Central memory CD8-positive, alpha-beta T cell (primary cell): ENCODE measurements at regions not wholly inside any gene's neighbourhood (a gene's known extent, or its start where the extent isn't known, plus 50 kb on each side); places are given as distances from the start of the nearest gene placed in this dataset.

ENCODE experiments used
- ATAC-seq: fragments of 150-1000 bp; cut with Tn5 transposase; replicated peaks from 2 replicates; pipeline ENCODE4 v1.10.0; 2022; ENCODE audit warnings: mild to moderate bottlenecking, moderate FRiP score, moderate number of reproducible peaks; ENCODE audit not compliant: poor library complexity, severe bottlenecking; ENCODE audit errors: extremely low read depth
- DNase-seq, 2 donors: peaks; one replicate each; pipeline ENCODE4 v3.0.0; 2021; ENCODE audit warnings: low spot score in 2 of 2
- H3K27ac Mint-ChIP-seq: one replicate; pipeline ENCODE4 v1.8.0; 2022; ENCODE audit warnings: low read depth, mild to moderate bottlenecking, moderate library complexity, mixed read lengths
- H3K27me3 Mint-ChIP-seq: one replicate; pipeline ENCODE4 v1.8.0; 2022; ENCODE audit warnings: mixed read lengths
- H3K36me3 Mint-ChIP-seq: one replicate; pipeline ENCODE4 v1.8.0; 2022; ENCODE audit warnings: mild to moderate bottlenecking, moderate library complexity, mixed read lengths; ENCODE audit not compliant: insufficient read depth
- H3K4me1 Mint-ChIP-seq: one replicate; pipeline ENCODE4 v1.8.0; 2022; ENCODE audit warnings: mixed read lengths
- H3K4me3 Mint-ChIP-seq: one replicate; pipeline ENCODE4 v1.8.0; 2022; ENCODE audit warnings: mild to moderate bottlenecking, moderate library complexity, mixed read lengths
- H3K9me3 Mint-ChIP-seq: one replicate; pipeline ENCODE4 v1.8.0; 2022; ENCODE audit warnings: mixed read lengths

GRCh38 chr9:95751520-95751790 lies 124.0 kb upstream of the ERCC6L2 start:
- Mint-ChIP-seq H3K27me3 (peaks cover 20% of the 10 kb centered on the region), H3K36me3 (no peaks in the 10 kb centered on the region)
- no peak for ATAC-seq

DNA sequence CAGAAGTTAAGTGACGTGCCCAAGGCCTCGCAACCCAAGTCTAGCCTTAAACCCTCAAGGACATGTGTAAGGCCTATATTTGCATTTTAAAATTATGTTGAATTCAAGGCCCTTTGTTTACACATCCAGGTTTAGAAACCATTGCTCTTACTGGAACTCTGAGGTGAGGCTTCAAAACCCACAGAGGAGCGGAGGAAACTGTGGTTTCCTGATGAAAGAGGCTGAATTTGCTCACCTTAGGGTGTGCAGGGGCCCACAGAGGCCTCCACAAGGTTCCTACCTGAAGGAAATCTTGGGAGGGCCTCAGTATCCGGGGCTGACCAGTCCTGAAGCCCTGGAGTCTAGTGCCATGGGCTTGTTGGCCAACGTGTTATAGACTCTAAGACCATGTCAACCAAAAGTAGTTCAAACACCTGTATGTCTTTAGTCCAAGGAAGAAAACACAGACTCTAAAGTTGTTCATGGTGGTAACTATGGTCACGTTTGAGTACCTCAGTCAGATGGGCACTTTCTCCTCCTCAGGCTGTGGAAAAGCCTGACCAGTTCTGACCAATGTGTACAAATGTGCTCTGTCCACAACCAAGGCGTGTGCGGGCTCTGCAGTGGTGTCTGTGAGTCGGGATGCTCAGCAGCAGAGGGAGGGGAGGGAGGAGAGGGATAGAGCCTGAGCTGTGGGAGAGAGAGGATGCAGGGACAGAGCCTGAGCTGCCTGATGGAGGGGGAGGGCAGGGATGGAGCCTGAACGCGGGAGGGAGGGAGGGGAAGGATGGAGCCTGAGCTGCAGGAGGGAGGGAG lies 124.6 kb upstream of the ERCC6L2 start:
- Mint-ChIP-seq H3K4me1 (no peaks in the 10 kb centered on the region), H3K27ac (no peak overlapping the region), H3K4me3 (no peak overlapping the region), H3K27me3 (peaks cover 20% of the 10 kb centered on the region), H3K9me3 (no peaks in the 10 kb centered on the region), H3K36me3 (no peaks in the 10 kb centered on the region)
- ATAC-seq (no peak), DNase-seq (no peak)

More at GRCh38 chr9:95751520-95751790, 124.0 kb upstream of the ERCC6L2 start:
- DNase-seq = no peak
- H3K4me3 Mint-ChIP-seq = no peak overlapping the region
- H3K27ac Mint-ChIP-seq = no peak overlapping the region
- no peaks in the 10 kb centered on the region for H3K4me1 Mint-ChIP-seq
- no peaks in the 10 kb centered on the region for H3K9me3 Mint-ChIP-seq

GRCh38 chr9:95749493-95749892 lies 126.0 kb upstream of the ERCC6L2 start:
- ATAC-seq = no peak
- no peaks in the 10 kb centered on the region for H3K9me3 Mint-ChIP-seq
- no peaks in the 10 kb centered on the region for H3K4me1 Mint-ChIP-seq
- no peaks in the 10 kb centered on the region for H3K36me3 Mint-ChIP-seq
- no peak overlapping the region for H3K27ac Mint-ChIP-seq
- no peak for DNase-seq
- no peak overlapping the region for H3K4me3 Mint-ChIP-seq
- H3K27me3 Mint-ChIP-seq = peaks cover 20% of the 10 kb centered on the region

DNA sequence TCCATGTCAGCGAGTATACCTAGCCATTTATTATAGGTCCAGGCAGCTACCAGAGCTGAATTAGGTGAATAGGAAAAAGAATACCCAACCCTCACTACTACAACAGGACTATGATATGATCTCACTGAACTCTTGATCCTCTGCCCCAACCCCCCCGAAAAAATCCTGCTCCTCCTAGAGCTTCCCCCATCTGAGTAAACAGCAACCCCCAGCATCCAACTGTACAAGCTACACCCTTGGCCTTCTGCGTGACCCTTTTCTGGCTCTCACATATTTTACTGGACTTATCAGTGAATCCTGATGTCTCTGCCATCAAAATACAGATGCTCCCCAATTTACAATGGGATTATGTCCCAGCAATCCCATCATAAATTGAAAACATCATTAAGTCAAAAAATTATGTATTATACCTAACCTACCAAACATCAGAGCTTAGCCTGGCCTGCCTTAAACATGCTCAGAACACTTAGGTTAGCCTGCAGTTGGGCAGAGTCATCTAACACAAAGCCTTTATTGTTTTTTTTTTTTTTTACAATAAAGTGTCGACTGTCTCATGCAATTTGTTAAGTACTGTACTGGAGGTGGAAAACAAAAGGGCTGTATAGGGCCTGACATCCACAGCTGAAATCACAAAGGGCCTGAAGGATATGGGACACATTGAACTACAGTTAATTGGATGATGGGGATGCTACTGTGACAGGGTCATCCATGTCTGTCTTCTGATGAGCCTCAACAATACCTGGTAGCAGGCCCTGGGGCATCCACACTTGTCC lies 128.9 kb upstream of the ERCC6L2 start:
- H3K9me3 Mint-ChIP-seq = no peaks in the 10 kb centered on the region
- no peaks in the 10 kb centered on the region for H3K36me3 Mint-ChIP-seq
- DNase-seq (no peak), ATAC-seq (no peak)
- H3K27ac Mint-ChIP-seq = no peak overlapping the region
- no peak overlapping the region for H3K4me3 Mint-ChIP-seq
- peaks cover 20% of the 10 kb centered on the region for H3K27me3 Mint-ChIP-seq
- H3K4me1 Mint-ChIP-seq = no peaks in the 10 kb centered on the region

DNA sequence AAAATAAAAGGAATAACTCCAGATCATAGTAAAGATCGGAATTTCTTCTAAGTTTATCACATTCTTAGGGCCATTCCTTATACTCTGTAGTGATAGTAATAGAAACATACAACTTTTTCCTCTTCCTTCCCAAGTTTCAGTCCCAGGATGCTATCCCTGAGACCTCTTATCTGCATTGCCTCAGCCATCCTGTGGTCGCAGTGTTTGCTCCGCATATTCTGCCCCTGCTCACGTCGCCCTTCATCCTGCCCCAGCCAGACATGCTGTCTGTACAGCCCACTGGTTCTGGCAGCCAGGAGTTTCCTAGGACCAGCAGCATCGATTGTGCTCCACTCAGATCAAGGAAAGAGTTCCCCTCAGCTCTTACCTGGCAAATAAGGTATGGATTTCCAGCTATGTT lies 132.7 kb upstream of the ERCC6L2 start:
- DNase-seq (no peak), ATAC-seq (no peak)

GRCh38 chr9:95741631-95742030 lies 133.9 kb upstream of the ERCC6L2 start:
- no peak for ATAC-seq
- Mint-ChIP-seq H3K9me3 (no peaks in the 10 kb centered on the region), H3K27me3 (no peaks in the 10 kb centered on the region), H3K4me3 (no peak overlapping the region), H3K27ac (no peak overlapping the region), H3K36me3 (no peaks in the 10 kb centered on the region), H3K4me1 (no peaks in the 10 kb centered on the region)
- DNase-seq = no peak

More for the DNA sequence above, 132.7 kb upstream of the ERCC6L2 start:
- Mint-ChIP-seq H3K4me1 (no peaks in the 10 kb centered on the region), H3K27ac (no peak overlapping the region), H3K36me3 (no peaks in the 10 kb centered on the region), H3K27me3 (no peaks in the 10 kb centered on the region), H3K4me3 (no peak overlapping the region), H3K9me3 (no peaks in the 10 kb centered on the region)

- Mint-ChIP-seq H3K27me3 (peaks cover 6% of the 10 kb centered on the region), H3K9me3 (no peaks in the 10 kb centered on the region), H3K4me3 (no peak overlapping the region), H3K27ac (no peak overlapping the region), H3K4me1 (peaks cover 4% of the 10 kb centered on the region), H3K36me3 (no peaks in the 10 kb centered on the region)
- no peak for ATAC-seq
- DNase-seq = no peak
Observed at GRCh38 chr9:95740217-95741004, 135.1 kb upstream of the ERCC6L2 start.

GRCh38 chr9:95738438-95738837 lies 137.1 kb upstream of the ERCC6L2 start:
- Mint-ChIP-seq H3K27ac (no peak overlapping the region), H3K36me3 (no peaks in the 10 kb centered on the region), H3K4me3 (no peak overlapping the region), H3K4me1 (peaks cover 6% of the 10 kb centered on the region), H3K27me3 (peaks cover 12% of the 10 kb centered on the region), H3K9me3 (no peaks in the 10 kb centered on the region)
- ATAC-seq (no peak), DNase-seq (no peak)

DNA sequence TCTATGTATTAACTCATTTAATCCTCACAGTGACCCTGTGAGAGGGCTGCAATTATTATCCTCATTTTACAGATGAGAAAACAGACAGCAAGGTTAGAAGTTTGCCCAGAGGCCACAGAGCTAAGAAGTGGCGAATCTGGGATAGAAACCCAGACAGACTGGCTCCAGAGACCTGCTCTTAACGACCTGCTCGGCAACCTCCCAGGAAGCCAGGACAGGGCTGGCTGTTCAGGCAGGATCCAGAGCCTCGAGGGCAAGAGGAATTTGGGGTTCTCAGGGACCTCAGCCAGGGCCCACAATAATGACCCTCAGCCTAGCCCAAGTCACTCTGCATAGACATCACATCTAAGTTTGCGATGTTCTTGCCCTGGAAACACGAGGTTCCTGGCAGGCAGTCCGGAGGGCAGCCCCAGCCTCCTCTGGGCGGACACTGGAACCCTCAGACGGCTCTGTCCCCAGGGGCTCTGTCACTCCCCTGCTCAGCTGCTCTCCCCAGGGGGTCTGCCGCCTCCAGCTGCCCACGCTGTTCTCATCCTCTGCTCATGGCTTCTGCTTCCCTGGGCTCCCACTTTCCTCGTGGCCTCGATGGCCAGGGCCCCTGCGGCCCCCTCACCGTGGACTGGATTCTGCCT lies 138.5 kb upstream of the ERCC6L2 start:
- H3K36me3 Mint-ChIP-seq = no peaks in the 10 kb centered on the region

GRCh38 chr9:95736370-95736769 lies 139.1 kb upstream of the ERCC6L2 start:
- ATAC-seq (no peak), DNase-seq (no peak)
- Mint-ChIP-seq H3K27me3 (peaks cover 28% of the 10 kb centered on the region), H3K9me3 (no peaks in the 10 kb centered on the region), H3K4me3 (no peak overlapping the region), H3K4me1 (peaks cover 6% of the 10 kb centered on the region), H3K36me3 (no peaks in the 10 kb centered on the region), H3K27ac (no peak overlapping the region)

More for the DNA sequence above, 138.5 kb upstream of the ERCC6L2 start:
- Mint-ChIP-seq H3K4me1 (peaks cover 6% of the 10 kb centered on the region), H3K27ac (no peak overlapping the region), H3K9me3 (no peaks in the 10 kb centered on the region), H3K27me3 (peaks cover 21% of the 10 kb centered on the region), H3K4me3 (no peak overlapping the region)
- ATAC-seq = no peak
- no peak for DNase-seq

GRCh38 chr9:95735701-95736100 lies 139.8 kb upstream of the ERCC6L2 start:
- H3K4me1 Mint-ChIP-seq = peaks cover 6% of the 10 kb centered on the region
- H3K4me3 Mint-ChIP-seq = no peak overlapping the region
- no peak for DNase-seq
- no peaks in the 10 kb centered on the region for H3K36me3 Mint-ChIP-seq
- H3K27me3 Mint-ChIP-seq = peaks cover 34% of the 10 kb centered on the region
- ATAC-seq = no peak
- H3K27ac Mint-ChIP-seq = no peak overlapping the region
- no peaks in the 10 kb centered on the region for H3K9me3 Mint-ChIP-seq
